ENCODE measurements at regions not wholly inside any gene's neighbourhood (a gene's known extent, or its start where the extent isn't known, plus 50 kb on each side); places are given as distances from the start of the nearest gene placed in this dataset.

GRCh38 chr5:5540065-5540464 is 117.6 kb downstream of the ICE1 start:
- TF ChIP-seq CTCF (IDR thresholded peaks at IDR 0.05) (no peak), EP300 (IDR thresholded peaks at IDR 0.05) (no peak), POLR2A (IDR thresholded peaks at IDR 0.05) (no peak), POLR2AphosphoS5 (IDR thresholded peaks at IDR 0.05) (no peak)

All from sigmoid colon (tissue), 4 donors.